Endothelial cell of umbilical vein (primary cell): ENCODE measurements at regions not wholly inside any gene's neighbourhood (a gene's known extent, or its start where the extent isn't known, plus 50 kb on each side); places are given as distances from the start of the nearest gene placed in this dataset.

ENCODE experiments used
- BruUV-seq: library from RNA; stranded (reverse); fragments of 400-500 nt; replicated peaks from 2 replicates; lab custom pipeline; 2021; lab: Mats Ljungman, UMichigan
- CTCF ChIA-PET: fragments of 300-600, 350-600 bp; sonication (Branson Sonifier 250); formaldehyde crosslinking; loops from one replicate; lab custom pipeline; 2021; ENCODE audit warnings: antibody characterized with exemption, inconsistent platforms; lab: Charles Lee
- POLR2A ChIA-PET: fragments of 300-600, 350-600 bp; sonication (Branson Sonifier 250); formaldehyde crosslinking; loops from one replicate; lab custom pipeline; 2021; ENCODE audit warnings: antibody characterized with exemption, inconsistent platforms; lab: Charles Lee
- DNase-seq: peaks from one replicate; pipeline ENCODE4 v3.0.0-alpha.2; 2011; ENCODE audit warnings: low read depth, low spot score
- FAIRE-seq: peaks from 2 replicates; lab custom pipeline; 2011; peaks lifted over from hg19 to GRCh38; lab: Jason Lieb, UNC
- H2AFZ ChIP-seq: 2 replicates; pipeline ENCODE4 v1.6.0; 2012; ENCODE audit warnings: low read depth, low read length, control low read depth, inconsistent platforms
- H3K27ac ChIP-seq: 2 replicates; pipeline ENCODE4 v1.5.1; 2011; ENCODE audit warnings: low read depth, mild to moderate bottlenecking, control low read depth, low read length, moderate library complexity; ENCODE audit not compliant: insufficient read depth
- H3K27me3 ChIP-seq, 2 experiments: 2 replicates each; pipeline versions ENCODE4 v1.6.0 to v1.6.1; 2011; ENCODE audit warnings: low read length in 2 of 2, mixed read lengths in 1 of 2; ENCODE audit not compliant: control insufficient read depth in 2 of 2, insufficient read depth in 2 of 2
- H3K36me3 ChIP-seq, 2 experiments: 2 replicates in 1 of 2; 3 replicates in 1 of 2; pipeline ENCODE4 v1.5.1; 2011; ENCODE audit warnings: low read length in 2 of 2, mild to moderate bottlenecking in 1 of 2, moderate library complexity in 1 of 2; ENCODE audit not compliant: control insufficient read depth in 2 of 2, insufficient read depth in 2 of 2; ENCODE audit errors: extremely low read depth in 1 of 2
- H3K4me1 ChIP-seq: 3 replicates; pipeline ENCODE4 v1.5.1; 2011; ENCODE audit warnings: mild to moderate bottlenecking, low read length; ENCODE audit not compliant: control insufficient read depth, insufficient read depth; ENCODE audit errors: extremely low read depth
- H3K4me2 ChIP-seq: 2 replicates; pipeline ENCODE4 v1.6.1; 2011; ENCODE audit warnings: low read length, control low read depth, mixed read lengths; ENCODE audit not compliant: insufficient read depth
- H3K4me3 ChIP-seq, 3 experiments: fragments of 200-600 bp in 1 of 3; sonication (generic), shearing (Covaris generic) in 1 of 3; replicated peaks in 1 of 3; 2 replicates each; pipeline ENCODE4 v1.5.1; 2011 to 2016; ENCODE audit warnings: control low read depth in 3 of 3, low read length in 3 of 3, mild to moderate bottlenecking in 2 of 3, inconsistent platforms in 1 of 3, low read depth in 1 of 3, moderate library complexity in 1 of 3; ENCODE audit not compliant: insufficient read depth in 1 of 3
- H3K79me2 ChIP-seq: 2 replicates; pipeline ENCODE4 v1.6.0; 2012; ENCODE audit warnings: low read length, inconsistent platforms; ENCODE audit not compliant: control insufficient read depth, insufficient read depth
- H3K9ac ChIP-seq: replicated peaks from 2 replicates; pipeline ENCODE3; 2011; ENCODE audit warnings: low read length, control low read depth; ENCODE audit not compliant: insufficient read depth; ENCODE audit errors: extremely low read depth
- H3K9me1 ChIP-seq: replicated peaks from 3 replicates; pipeline ENCODE4 v1.6.0; 2011; ENCODE audit warnings: mild to moderate bottlenecking, low read length; ENCODE audit not compliant: control insufficient read depth, insufficient read depth; ENCODE audit errors: extremely low read depth
- H3K9me3 ChIP-seq: replicated peaks from 2 replicates; pipeline ENCODE4 v1.5.1; 2012; ENCODE audit warnings: low read length, inconsistent platforms; ENCODE audit not compliant: control insufficient read depth, insufficient read depth
- H4K20me1 ChIP-seq: replicated peaks from 2 replicates; pipeline ENCODE3; 2011; ENCODE audit warnings: mild to moderate bottlenecking, low read length; ENCODE audit not compliant: control insufficient read depth, insufficient read depth; ENCODE audit errors: extremely low read depth
- CTCF ChIP-seq, 2 donors: IDR thresholded peaks; 1 replicate in 1 of 2; 2 replicates in 1 of 2; pipeline ENCODE4 v1.5.1; 2011; ENCODE audit warnings: low read length in 2 of 2, mild to moderate bottlenecking in 2 of 2, moderate library complexity in 2 of 2, control low read depth in 1 of 2, inconsistent platforms in 1 of 2, low read depth in 1 of 2; ENCODE audit not compliant: insufficient read depth in 1 of 2; ENCODE audit errors: extremely low read depth in 1 of 2
- EZH2 ChIP-seq: IDR thresholded peaks from 2 replicates; pipeline ENCODE4 v1.6.1; 2012; ENCODE audit warnings: borderline replicate concordance, low read depth, mild to moderate bottlenecking, moderate library complexity, low read length, inconsistent platforms; ENCODE audit not compliant: severe bottlenecking
- FOS ChIP-seq: IDR thresholded peaks from 2 replicates; pipeline ENCODE4 v1.6.1; 2011; ENCODE audit warnings: mild to moderate bottlenecking, low read length, moderate library complexity, borderline replicate concordance; ENCODE audit not compliant: insufficient read depth
- GATA2 ChIP-seq: IDR thresholded peaks from 2 replicates; pipeline ENCODE4 v1.7.0; 2011; ENCODE audit warnings: low read depth, mild to moderate bottlenecking, moderate library complexity, mixed read lengths, low read length; ENCODE audit not compliant: insufficient read length, insufficient read depth
- JUN ChIP-seq: IDR thresholded peaks from 2 replicates; pipeline ENCODE4 v1.6.1; 2011; ENCODE audit warnings: borderline replicate concordance, low read depth; ENCODE audit not compliant: insufficient read length, insufficient read depth
- MAX ChIP-seq: IDR thresholded peaks from 2 replicates; pipeline ENCODE4 v1.6.1; 2011; ENCODE audit not compliant: insufficient read depth, insufficient read length
- MYC ChIP-seq: IDR thresholded peaks from one replicate; pipeline ENCODE4 v1.6.1; 2011; ENCODE audit warnings: mild to moderate bottlenecking, low read depth, low read length
- POLR2A ChIP-seq: IDR thresholded peaks from 2 replicates; pipeline ENCODE4 v1.6.1; 2012; ENCODE audit warnings: low read depth, mild to moderate bottlenecking, control low read depth, low read length
- POLR2AphosphoS5 ChIP-seq: IDR thresholded peaks from 2 replicates; pipeline ENCODE4 v1.6.1; 2012; ENCODE audit warnings: low read depth, mild to moderate bottlenecking, control low read depth, low read length, moderate library complexity; ENCODE audit not compliant: insufficient read depth
- dilution Hi-C: fragments of 300-500 bp; cut with MboI; formaldehyde crosslinking; loops from one replicate; pipeline ENCODE4 v1.15.0; 2019; ENCODE audit warnings: low sequenced_read_pairs; ENCODE audit not compliant: extremely low pct_ligation_motif_present
- intact Hi-C: fragments of 100-400 bp; cut with micrococcal nuclease; formaldehyde crosslinking; loops from one replicate; pipeline ENCODE4 v1.10.0; 2022

GRCh38 chr15:85314146-85314545, 66.3 kb upstream of the AKAP13 start:
- no peak overlapping the region for H3K27ac ChIP-seq
- CTCF ChIA-PET: no interaction called here
- no peaks in the 10 kb centered on the region for H3K9me1 ChIP-seq

More at GRCh38 chr15:85314146-85314545, 66.3 kb upstream of the AKAP13 start:
- intact Hi-C loops (no loop called here), dilution Hi-C loops (no loop called here)
- H2AFZ ChIP-seq: no peak overlapping the region
- no TSS peak for BruUV-seq
- no peaks in the 10 kb centered on the region for H4K20me1 ChIP-seq
- FAIRE-seq (no peak), DNase-seq (no peak)
- H3K9me3 ChIP-seq: no peaks in the 10 kb centered on the region
- no peaks in the 10 kb centered on the region for H3K79me2 ChIP-seq
- no peak overlapping the region for H3K4me2 ChIP-seq
- H3K36me3 ChIP-seq: no peaks in the 10 kb centered on the region
- no peak overlapping the region for H3K9ac ChIP-seq
- TF ChIP-seq MAX: no peak
- no peak for TF ChIP-seq POLR2A
- no peak for TF ChIP-seq EZH2
- no peak for TF ChIP-seq MYC
- no peak for TF ChIP-seq POLR2AphosphoS5
- TF ChIP-seq CTCF (IDR thresholded peaks at IDR 0.05; ENCODE audit: extremely low read depth in 1 of 2, insufficient read depth in 1 of 2, low read depth in 1 of 2, low read length in 2 of 2): no peak
- no peak for TF ChIP-seq GATA2
- no peak for TF ChIP-seq FOS
- no peak for TF ChIP-seq JUN
- POLR2A ChIA-PET: no interaction called here
- H3K4me3 ChIP-seq: no peak overlapping the region
- H3K4me1 ChIP-seq: peaks cover 15% of the 10 kb centered on the region
- peaks cover 0 to 6% of the 10 kb centered on the region in 2 experiments for H3K27me3 ChIP-seq
